Dedifferentiated amniotic fluid mesenchymal stem cell (primary cell): ENCODE measurements at regions not wholly inside any gene's neighbourhood (a gene's known extent, or its start where the extent isn't known, plus 50 kb on each side); places are given as distances from the start of the nearest gene placed in this dataset.
"Not testable (repeated sequence)": the region's sequence is repeated elsewhere in the genome, so short reads cannot be mapped to it uniquely, and the experiment has no call there.

Experiments
- DNase-seq: peaks from one replicate; pipeline ENCODE4 v3.0.0-alpha.2; 2016; ENCODE audit errors: extremely low spot score

- DNase-seq, result no peak
Measured at GRCh38 chr1:60274422-60275290, 201.1 kb upstream of the C1orf87 start.

- DNase-seq, result no peak
Measured at GRCh38 chr1:60273185-60273584, 199.6 kb upstream of the C1orf87 start.

- DNase-seq, result no peak
Measured at GRCh38 chr1:60271041-60271440, 197.5 kb upstream of the C1orf87 start.

GRCh38 chr1:60268451-60268850 is 194.9 kb upstream of the C1orf87 start:
- DNase-seq, result no peak

GRCh38 chr1:60265560-60266535 is 192.3 kb upstream of the C1orf87 start:
- DNase-seq, result no peak

- DNase-seq, result no peak
Measured at GRCh38 chr1:60262701-60263100, 189.1 kb upstream of the C1orf87 start.

- no peak for DNase-seq
Measured at GRCh38 chr1:60257531-60257930, 184.0 kb upstream of the C1orf87 start.

- no peak for DNase-seq
Measured at GRCh38 chr1:60255565-60255964, 182.0 kb upstream of the C1orf87 start.

- DNase-seq, result no peak
Measured at GRCh38 chr1:60251426-60251825, 177.9 kb upstream of the C1orf87 start.

GRCh38 chr1:60247467-60247866 is 173.9 kb upstream of the C1orf87 start:
- not testable (repeated sequence) for DNase-seq

- DNase-seq, result no peak
Measured at GRCh38 chr1:60245324-60245723, 171.8 kb upstream of the C1orf87 start.

- no peak for DNase-seq
Measured at GRCh38 chr1:60244906-60245305, 171.3 kb upstream of the C1orf87 start.

GRCh38 chr1:60235275-60235674 is 161.7 kb upstream of the C1orf87 start:
- DNase-seq, result no peak

- DNase-seq, result no peak
Measured at GRCh38 chr1:60234776-60235175, 161.2 kb upstream of the C1orf87 start.

GRCh38 chr1:60229821-60230220 is 156.3 kb upstream of the C1orf87 start:
- DNase-seq, result no peak

- no peak for DNase-seq
Measured at GRCh38 chr1:60228041-60228491, 154.5 kb upstream of the C1orf87 start.

GRCh38 chr1:60227601-60228000 is 154.0 kb upstream of the C1orf87 start:
- no peak for DNase-seq

- DNase-seq, result no peak
Measured at GRCh38 chr1:60225486-60225885, 151.9 kb upstream of the C1orf87 start.

GRCh38 chr1:60224523-60224922 is 151.0 kb upstream of the C1orf87 start:
- DNase-seq, result no peak

GRCh38 chr1:60223158-60223557 is 149.6 kb upstream of the C1orf87 start:
- no peak for DNase-seq

GRCh38 chr1:60222360-60223115 is 149.0 kb upstream of the C1orf87 start:
- DNase-seq, result no peak

GRCh38 chr1:60213253-60213652 is 139.7 kb upstream of the C1orf87 start:
- DNase-seq, result no peak
